PC-3 (cell line): ENCODE measurements at regions not wholly inside any gene's neighbourhood (a gene's known extent, or its start where the extent isn't known, plus 50 kb on each side); places are given as distances from the start of the nearest gene placed in this dataset.

Experiments
- ATAC-seq: fragments of 200-7000 bp; cut with Tn5 transposase; 2 replicates; pipeline ENCODE4 v1.9.1; 2020; ENCODE audit warnings: mild to moderate bottlenecking, moderate library complexity
- BruUV-seq: library from RNA; stranded (reverse); fragments of 400-500 nt; replicated peaks from 2 replicates; lab custom pipeline; 2021; lab: Mats Ljungman, UMichigan
- CTCF ChIA-PET: fragments of 300-600 bp; sonication (Branson Sonifier 250); formaldehyde crosslinking; loops from one replicate; lab custom pipeline; 2022; ENCODE audit warnings: antibody characterized with exemption; lab: Charles Lee
- POLR2A ChIA-PET: fragments of 300-600 bp; sonication (Branson Sonifier 250); formaldehyde crosslinking; loops from one replicate; lab custom pipeline; 2022; ENCODE audit warnings: antibody characterized with exemption; ENCODE audit not compliant: unreplicated experiment; lab: Charles Lee
- DNase-seq: peaks from one replicate; pipeline ENCODE4 v3.0.0-alpha.2; 2015
- H2AFZ ChIP-seq: fragments of 300-600 bp; sonication (generic); 2 replicates; pipeline ENCODE4 v1.6.0; 2016; ENCODE audit warnings: antibody characterized with exemption, low read length
- H3F3A ChIP-seq: fragments of 300-600 bp; sonication (generic); one replicate; pipeline ENCODE4 v1.6.0; 2017; ENCODE audit warnings: antibody characterized with exemption, low read length, control low read depth, mild to moderate bottlenecking; ENCODE audit not compliant: unreplicated experiment
- H3K27ac ChIP-seq: fragments of 300-600 bp; sonication (generic); 2 replicates; pipeline ENCODE4 v1.5.1; 2016; ENCODE audit warnings: mild to moderate bottlenecking, low read length
- H3K27me3 ChIP-seq: fragments of 300-600 bp; sonication (generic); 2 replicates; pipeline ENCODE4 v1.6.1; 2016; ENCODE audit warnings: low read length, mixed read lengths
- H3K36me3 ChIP-seq: fragments of 300-600 bp; sonication (generic); 2 replicates; pipeline ENCODE4 v1.6.1; 2016; ENCODE audit warnings: low read depth, mixed run types, low read length, mixed read lengths
- H3K4me1 ChIP-seq: fragments of 300-600 bp; sonication (generic); 2 replicates; pipeline ENCODE4 v1.5.1; 2016; ENCODE audit warnings: low read length; ENCODE audit not compliant: insufficient read depth
- H3K4me2 ChIP-seq: fragments of 300-600 bp; sonication (generic); 2 replicates; pipeline ENCODE4 v1.6.0; 2016; ENCODE audit warnings: low read length
- H3K4me3 ChIP-seq: fragments of 300-600 bp; sonication (generic); 2 replicates; pipeline ENCODE4 v1.5.1; 2016; ENCODE audit warnings: mild to moderate bottlenecking, low read length, mixed read lengths
- H3K79me2 ChIP-seq: fragments of 300-600 bp; sonication (generic); 2 replicates; pipeline ENCODE4 v1.6.1; 2017; ENCODE audit warnings: low read length, mixed read lengths
- H3K9ac ChIP-seq: fragments of 300-600 bp; sonication (generic); 2 replicates; pipeline ENCODE4 v1.6.0; 2016; ENCODE audit warnings: mild to moderate bottlenecking, low read length
- H3K9me2 ChIP-seq: fragments of 300-600 bp; sonication (generic); replicated peaks from 2 replicates; pipeline ENCODE4 v1.6.1; 2016; ENCODE audit warnings: mixed run types, low read length, mixed read lengths
- H3K9me3 ChIP-seq: fragments of 300-600 bp; sonication (generic); 2 replicates; pipeline ENCODE4 v1.6.1; 2016; ENCODE audit warnings: low read length, mixed read lengths
- H4K20me1 ChIP-seq: fragments of 300-600 bp; sonication (generic); 2 replicates; pipeline ENCODE4 v1.6.1; 2016; ENCODE audit warnings: low read length, mixed read lengths
- EZH2 ChIP-seq: fragments of 300-600 bp; sonication (generic); IDR thresholded peaks from one replicate; pipeline ENCODE4 v1.6.1; 2017; ENCODE audit warnings: antibody characterized with exemption, mild to moderate bottlenecking, low read length; ENCODE audit not compliant: unreplicated experiment
- EZH2phosphoT487 ChIP-seq: fragments of 300-600 bp; sonication (generic); IDR thresholded peaks from 2 replicates; pipeline ENCODE4 v1.6.1; 2018; ENCODE audit warnings: mild to moderate bottlenecking, antibody characterized with exemption, low read length, borderline replicate concordance
- intact Hi-C: fragments of 100-400 bp; cut with micrococcal nuclease; formaldehyde crosslinking; loops from 2 replicates; pipeline ENCODE4 v1.9.0; 2023
- TF ChIP-seq, protein P1 (sequence below): fragments of 300-600 bp; sonication (generic); conservative IDR thresholded peaks from 2 replicates; pipeline ENCODE4 v1.5.1; 2017; ENCODE audit warnings: antibody characterized with exemption, low read depth, mild to moderate bottlenecking, low read length

DNA sequence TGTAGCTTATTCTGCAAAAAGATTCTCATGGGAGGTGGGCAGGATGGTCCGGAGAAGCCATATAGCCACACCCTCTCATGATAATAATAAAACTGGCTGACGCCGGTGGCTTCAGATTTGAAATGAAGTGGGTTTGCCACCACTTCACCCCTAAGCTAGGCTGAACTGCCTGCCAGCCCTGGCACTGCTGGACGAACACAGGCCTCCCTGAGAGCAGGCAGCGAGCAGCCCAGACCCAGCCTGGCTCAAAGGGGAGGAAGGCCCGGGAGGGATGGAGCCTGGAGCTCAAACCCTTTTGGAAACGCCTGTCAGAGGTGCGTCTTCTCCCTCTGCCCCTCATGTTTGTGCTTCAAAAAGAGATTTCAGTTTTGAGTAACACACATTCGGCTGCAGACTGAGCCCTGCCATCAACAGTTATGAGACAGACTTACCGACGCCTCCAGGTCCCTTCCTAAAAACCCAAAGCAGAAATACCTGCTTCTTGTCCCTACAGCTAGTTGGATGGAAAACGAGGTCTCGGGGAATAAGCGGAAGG, 71.1 kb upstream of the HPCAL1 start:
- POLR2A ChIA-PET, result no interaction called here
- H3K4me3 ChIP-seq, result no peak overlapping the region
- no TSS peak for BruUV-seq
- intact Hi-C loops, result no loop called here
- DNase-seq, result no peak
- H3K9me2 ChIP-seq, result no peaks in the 10 kb centered on the region
- H4K20me1 ChIP-seq, result no peaks in the 10 kb centered on the region
- H3K27ac ChIP-seq, result no peak overlapping the region
- no peaks in the 10 kb centered on the region for H3K79me2 ChIP-seq
- no peak overlapping the region for H3K9ac ChIP-seq
- H3K4me2 ChIP-seq, result no peak overlapping the region
- no peaks in the 10 kb centered on the region for H3F3A ChIP-seq
- ATAC-seq, result no peak
- no peaks in the 10 kb centered on the region for H3K4me1 ChIP-seq
- H2AFZ ChIP-seq, result no peak overlapping the region
- no peaks in the 10 kb centered on the region for H3K27me3 ChIP-seq
- H3K36me3 ChIP-seq, result no peaks in the 10 kb centered on the region
- CTCF ChIA-PET, result no interaction called here
- H3K9me3 ChIP-seq, result no peaks in the 10 kb centered on the region
- TF ChIP-seq, protein P1, sequence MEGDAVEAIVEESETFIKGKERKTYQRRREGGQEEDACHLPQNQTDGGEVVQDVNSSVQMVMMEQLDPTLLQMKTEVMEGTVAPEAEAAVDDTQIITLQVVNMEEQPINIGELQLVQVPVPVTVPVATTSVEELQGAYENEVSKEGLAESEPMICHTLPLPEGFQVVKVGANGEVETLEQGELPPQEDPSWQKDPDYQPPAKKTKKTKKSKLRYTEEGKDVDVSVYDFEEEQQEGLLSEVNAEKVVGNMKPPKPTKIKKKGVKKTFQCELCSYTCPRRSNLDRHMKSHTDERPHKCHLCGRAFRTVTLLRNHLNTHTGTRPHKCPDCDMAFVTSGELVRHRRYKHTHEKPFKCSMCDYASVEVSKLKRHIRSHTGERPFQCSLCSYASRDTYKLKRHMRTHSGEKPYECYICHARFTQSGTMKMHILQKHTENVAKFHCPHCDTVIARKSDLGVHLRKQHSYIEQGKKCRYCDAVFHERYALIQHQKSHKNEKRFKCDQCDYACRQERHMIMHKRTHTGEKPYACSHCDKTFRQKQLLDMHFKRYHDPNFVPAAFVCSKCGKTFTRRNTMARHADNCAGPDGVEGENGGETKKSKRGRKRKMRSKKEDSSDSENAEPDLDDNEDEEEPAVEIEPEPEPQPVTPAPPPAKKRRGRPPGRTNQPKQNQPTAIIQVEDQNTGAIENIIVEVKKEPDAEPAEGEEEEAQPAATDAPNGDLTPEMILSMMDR, result no peak
- TF ChIP-seq EZH2phosphoT487 (no peak), EZH2 (no peak)

DNA sequence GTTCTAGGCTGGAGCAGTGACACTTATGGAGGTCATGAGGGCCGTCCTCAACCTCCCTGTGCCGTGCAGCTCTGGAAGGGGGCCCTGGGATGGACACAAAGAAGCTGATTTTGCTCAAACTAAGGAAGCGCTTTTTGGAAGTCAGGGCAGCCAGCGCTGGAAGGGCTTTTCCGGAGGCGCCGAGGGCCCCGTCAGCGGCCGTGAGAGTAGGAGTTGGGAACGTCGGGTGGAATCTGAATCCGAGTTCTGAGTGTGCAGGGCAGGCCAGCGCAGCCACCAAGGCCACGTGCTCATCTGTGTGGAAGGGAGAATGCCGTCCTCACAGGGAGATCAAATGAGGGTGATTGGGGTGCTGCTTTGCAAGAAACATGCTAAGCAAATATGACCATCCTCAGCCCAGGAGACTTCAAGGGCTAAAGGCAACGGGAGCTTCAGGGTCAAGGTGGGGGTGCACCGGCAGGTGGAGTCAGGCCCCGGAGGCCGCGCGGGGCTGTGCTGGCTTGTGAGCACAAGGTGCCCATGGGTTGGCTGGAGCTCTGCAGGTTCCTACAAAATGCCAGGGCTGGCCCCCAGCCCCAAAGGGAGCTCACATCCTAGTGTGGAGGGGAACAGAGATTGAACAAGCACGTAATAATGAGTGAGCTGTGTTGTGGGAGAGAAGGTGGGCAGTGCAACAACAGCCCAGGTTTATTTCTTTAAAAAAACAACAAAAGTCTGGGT, 70.4 kb upstream of the HPCAL1 start:
- TF ChIP-seq EZH2, result no peak
- no peak for TF ChIP-seq EZH2phosphoT487
- TF ChIP-seq, protein P1, result no peak
- intact Hi-C loops, result no loop called here
- no peak overlapping the region for H3K4me3 ChIP-seq
- no peaks in the 10 kb centered on the region for H3K9me2 ChIP-seq
- no peak overlapping the region for H2AFZ ChIP-seq
- BruUV-seq, result no TSS peak
- H3K27ac ChIP-seq, result no peak overlapping the region
- no peaks in the 10 kb centered on the region for H3K9me3 ChIP-seq
- H3K27me3 ChIP-seq, result no peaks in the 10 kb centered on the region
- no peaks in the 10 kb centered on the region for H4K20me1 ChIP-seq
- H3K79me2 ChIP-seq, result no peaks in the 10 kb centered on the region
- no peaks in the 10 kb centered on the region for H3K4me1 ChIP-seq
- no peak for DNase-seq
- ATAC-seq, result no peak
- H3F3A ChIP-seq, result no peaks in the 10 kb centered on the region
- no peak overlapping the region for H3K4me2 ChIP-seq
- no peaks in the 10 kb centered on the region for H3K36me3 ChIP-seq
- ChIA-PET POLR2A (no interaction called here), CTCF (interaction anchor here (0.5 kb wide), 1 partner anchor 23 kb away, joined by 12 read pairs; no protein-coding TSS in a partner anchor)
- H3K9ac ChIP-seq, result no peak overlapping the region
